Fibroblast of lung (primary cell): ENCODE measurements at regions not wholly inside any gene's neighbourhood (a gene's known extent, or its start where the extent isn't known, plus 50 kb on each side); places are given as distances from the start of the nearest gene placed in this dataset.

Source experiments
- DNase-seq, 2 donors: peaks; one replicate each; pipeline versions ENCODE4 v3.0.0 to v3.0.0-alpha.2; 2010; ENCODE audit warnings: low read depth in 2 of 2
- H2AFZ ChIP-seq: 2 replicates; pipeline ENCODE4 v1.5.1; 2012; ENCODE audit warnings: low read length, control low read depth, inconsistent platforms
- H3K27ac ChIP-seq: 2 replicates; pipeline ENCODE4 v1.5.1; 2011; ENCODE audit warnings: low read length, control low read depth; ENCODE audit not compliant: insufficient read depth
- H3K27me3 ChIP-seq: 2 replicates; pipeline ENCODE4 v1.5.1; 2011; ENCODE audit warnings: mild to moderate bottlenecking, low read length; ENCODE audit not compliant: control insufficient read depth, insufficient read depth
- H3K36me3 ChIP-seq: 2 replicates; pipeline ENCODE4 v1.5.1; 2011; ENCODE audit warnings: low read length; ENCODE audit not compliant: control insufficient read depth, insufficient read depth
- H3K4me1 ChIP-seq: 2 replicates; pipeline ENCODE4 v1.5.1; 2011; ENCODE audit warnings: low read length; ENCODE audit not compliant: control insufficient read depth, insufficient read depth; ENCODE audit errors: extremely low read depth
- H3K4me2 ChIP-seq: 2 replicates; pipeline ENCODE4 v1.5.1; 2011; ENCODE audit warnings: low read length, control low read depth; ENCODE audit not compliant: insufficient read depth; ENCODE audit errors: extremely low read depth
- H3K4me3 ChIP-seq, 4 experiments: fragments of 200-600 bp in 1 of 4; sonication (generic) in 1 of 4; replicated peaks in 1 of 4; 2 replicates each; pipeline ENCODE4 v1.5.1; 2011 to 2016; ENCODE audit warnings: low read length in 4 of 4, low read depth in 3 of 4, mild to moderate bottlenecking in 3 of 4, control low read depth in 2 of 4, inconsistent platforms in 1 of 4, mixed read lengths in 1 of 4; ENCODE audit not compliant: insufficient read depth in 1 of 4; ENCODE audit errors: control extremely low read depth in 1 of 4
- H3K79me2 ChIP-seq: 2 replicates; pipeline ENCODE4 v1.5.1; 2012; ENCODE audit warnings: mild to moderate bottlenecking, low read length, inconsistent platforms; ENCODE audit not compliant: control insufficient read depth, insufficient read depth
- H3K9ac ChIP-seq: 2 replicates; pipeline ENCODE4 v1.5.1; 2011; ENCODE audit warnings: mild to moderate bottlenecking, low read length, control low read depth; ENCODE audit not compliant: insufficient read depth
- H3K9me3 ChIP-seq: 2 replicates; pipeline ENCODE4 v1.5.1; 2012; ENCODE audit warnings: low read depth, low read length; ENCODE audit not compliant: control insufficient read depth, insufficient read depth
- H4K20me1 ChIP-seq: 2 replicates; pipeline ENCODE4 v1.5.1; 2011; ENCODE audit warnings: low read length; ENCODE audit not compliant: control insufficient read depth, insufficient read depth; ENCODE audit errors: extremely low read depth
- CTCF ChIP-seq, 2 donors: IDR thresholded peaks in 1 of 2; conservative IDR thresholded peaks in 1 of 2; 1 replicate in 1 of 2; 2 replicates in 1 of 2; pipeline ENCODE4 v1.5.1; 2011 to 2012; ENCODE audit warnings: low read length in 2 of 2, control low read depth in 1 of 2, inconsistent platforms in 1 of 2, low read depth in 1 of 2, mild to moderate bottlenecking in 1 of 2
- EZH2 ChIP-seq: IDR thresholded peaks from 2 replicates; pipeline ENCODE4 v1.5.1; 2012; ENCODE audit warnings: low read length, control low read depth, mild to moderate bottlenecking; ENCODE audit errors: missing control alignments

GRCh38 chrX:27924718-27925117 lies 56.5 kb downstream of the DCAF8L1 start:
- TF ChIP-seq EZH2, result no peak
- TF ChIP-seq CTCF (conservative IDR thresholded peaks at IDR 0.05 in 1 of 2, IDR thresholded peaks at IDR 0.05 in 1 of 2; ENCODE audit: low read depth in 1 of 2, low read length in 2 of 2), result no peak
- Histone ChIP-seq H2AFZ (no peak overlapping the region), H3K27me3 (no peaks in the 10 kb centered on the region), H4K20me1 (no peaks in the 10 kb centered on the region), H3K4me2 (no peak overlapping the region), H3K36me3 (no peaks in the 10 kb centered on the region), H3K27ac (no peak overlapping the region), H3K4me3 (no peak overlapping the region), H3K9ac (no peak overlapping the region), H3K4me1 (no peaks in the 10 kb centered on the region), H3K79me2 (no peaks in the 10 kb centered on the region), H3K9me3 (no peaks in the 10 kb centered on the region)
- no peak for DNase-seq

- Histone ChIP-seq H2AFZ (no peak overlapping the region), H3K79me2 (no peaks in the 10 kb centered on the region), H3K27ac (no peak overlapping the region), H3K9ac (no peak overlapping the region), H3K9me3 (no peaks in the 10 kb centered on the region), H3K4me3 (no peak overlapping the region), H3K4me1 (no peaks in the 10 kb centered on the region), H3K27me3 (no peaks in the 10 kb centered on the region), H3K4me2 (no peak overlapping the region), H3K36me3 (no peaks in the 10 kb centered on the region), H4K20me1 (no peaks in the 10 kb centered on the region)
- DNase-seq, result peak in 1 of 2 donors; percentile 7
- TF ChIP-seq EZH2, result no peak
- TF ChIP-seq CTCF (conservative IDR thresholded peaks at IDR 0.05 in 1 of 2, IDR thresholded peaks at IDR 0.05 in 1 of 2; ENCODE audit: low read depth in 1 of 2, low read length in 2 of 2), result no peak
Measured at GRCh38 chrX:27924261-27924660, 57.0 kb downstream of the DCAF8L1 start.

GRCh38 chrX:27918799-27919198 lies 62.5 kb downstream of the DCAF8L1 start:
- Histone ChIP-seq H3K4me3 (no peak overlapping the region), H2AFZ (no peak overlapping the region), H3K4me2 (no peak overlapping the region), H3K4me1 (no peaks in the 10 kb centered on the region), H3K9me3 (no peaks in the 10 kb centered on the region), H3K27ac (no peak overlapping the region), H3K79me2 (no peaks in the 10 kb centered on the region), H3K9ac (no peak overlapping the region), H3K27me3 (no peaks in the 10 kb centered on the region), H3K36me3 (no peaks in the 10 kb centered on the region), H4K20me1 (no peaks in the 10 kb centered on the region)
- TF ChIP-seq EZH2 (no peak), CTCF (conservative IDR thresholded peaks at IDR 0.05 in 1 of 2, IDR thresholded peaks at IDR 0.05 in 1 of 2; ENCODE audit: low read depth in 1 of 2, low read length in 2 of 2) (peak in 1 of 2 donors; percentile 39)
- DNase-seq, result peak; percentile 4 to 55
